ENCODE measurements at regions not wholly inside any gene's neighbourhood (a gene's known extent, or its start where the extent isn't known, plus 50 kb on each side); places are given as distances from the start of the nearest gene placed in this dataset.
"Not testable (repeated sequence)": the region's sequence is repeated elsewhere in the genome, so short reads cannot be mapped to it uniquely, and the experiment has no call there.

- no peak overlapping the region for H3K4me3 ChIP-seq (ENCODE audit: insufficient read depth, low read length, poor library complexity, severe bottlenecking)
- no peaks in the 10 kb centered on the region for H4K20me1 ChIP-seq (ENCODE audit: low read depth, low read length)
- H3K9ac ChIP-seq (ENCODE audit: low read length), result no peak overlapping the region
- H3K27me3 ChIP-seq (ENCODE audit: low read length), result no peaks in the 10 kb centered on the region
- H3K27ac ChIP-seq (ENCODE audit: low read depth, low read length), result no peak overlapping the region
- H3K4me2 ChIP-seq (ENCODE audit: low read depth, low read length, poor library complexity, severe bottlenecking), result no peak overlapping the region
- H3K9me3 ChIP-seq (ENCODE audit: insufficient read depth, low read length), result no peaks in the 10 kb centered on the region
- H3K36me3 ChIP-seq (ENCODE audit: low read length), result no peaks in the 10 kb centered on the region
- no peak overlapping the region for H2AFZ ChIP-seq (ENCODE audit: low read depth, low read length, severe bottlenecking)
- H3F3A ChIP-seq (ENCODE audit: insufficient read depth), result no peaks in the 10 kb centered on the region
- H3K79me2 ChIP-seq (ENCODE audit: insufficient read depth, low read length), result no peaks in the 10 kb centered on the region
- no peak for TF ChIP-seq EZH2phosphoT487 (conservative IDR thresholded peaks at IDR 0.05; ENCODE audit: low read length)
- TF ChIP-seq, protein P1, sequence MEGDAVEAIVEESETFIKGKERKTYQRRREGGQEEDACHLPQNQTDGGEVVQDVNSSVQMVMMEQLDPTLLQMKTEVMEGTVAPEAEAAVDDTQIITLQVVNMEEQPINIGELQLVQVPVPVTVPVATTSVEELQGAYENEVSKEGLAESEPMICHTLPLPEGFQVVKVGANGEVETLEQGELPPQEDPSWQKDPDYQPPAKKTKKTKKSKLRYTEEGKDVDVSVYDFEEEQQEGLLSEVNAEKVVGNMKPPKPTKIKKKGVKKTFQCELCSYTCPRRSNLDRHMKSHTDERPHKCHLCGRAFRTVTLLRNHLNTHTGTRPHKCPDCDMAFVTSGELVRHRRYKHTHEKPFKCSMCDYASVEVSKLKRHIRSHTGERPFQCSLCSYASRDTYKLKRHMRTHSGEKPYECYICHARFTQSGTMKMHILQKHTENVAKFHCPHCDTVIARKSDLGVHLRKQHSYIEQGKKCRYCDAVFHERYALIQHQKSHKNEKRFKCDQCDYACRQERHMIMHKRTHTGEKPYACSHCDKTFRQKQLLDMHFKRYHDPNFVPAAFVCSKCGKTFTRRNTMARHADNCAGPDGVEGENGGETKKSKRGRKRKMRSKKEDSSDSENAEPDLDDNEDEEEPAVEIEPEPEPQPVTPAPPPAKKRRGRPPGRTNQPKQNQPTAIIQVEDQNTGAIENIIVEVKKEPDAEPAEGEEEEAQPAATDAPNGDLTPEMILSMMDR (IDR thresholded peaks at IDR 0.05; ENCODE audit: insufficient read depth, low read length, poor library complexity, severe bottlenecking), result no peak
- H3K9me2 ChIP-seq (replicated peaks; ENCODE audit: insufficient read depth, low read length), result no peaks in the 10 kb centered on the region
These were observed 589.2 kb downstream of the PRR16 start for GRCh38 chr5:121053055-121053985.

DNA sequence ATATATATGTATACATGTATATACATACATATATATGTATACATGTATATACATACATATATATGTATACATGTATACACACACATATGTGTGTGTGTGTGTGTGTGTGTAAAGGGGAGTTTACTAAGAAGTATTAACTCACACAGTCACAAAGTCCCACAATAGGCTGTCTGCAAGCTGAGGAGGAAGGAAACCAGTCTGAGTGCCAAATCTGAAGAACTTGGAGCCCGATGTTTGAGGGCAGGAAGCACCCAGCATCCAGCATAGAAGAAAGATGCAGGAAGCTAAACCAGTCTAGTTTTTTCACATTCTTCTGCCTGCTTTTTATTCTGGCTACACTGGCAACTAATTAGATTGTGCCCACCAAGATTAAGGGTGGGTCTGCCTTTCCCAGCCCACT is 591.5 kb downstream of the PRR16 start:
- no peak overlapping the region for H3K9ac ChIP-seq (ENCODE audit: low read length)
- no peaks in the 10 kb centered on the region for H3K9me3 ChIP-seq (ENCODE audit: insufficient read depth, low read length)
- H3K4me2 ChIP-seq (ENCODE audit: low read depth, low read length, poor library complexity, severe bottlenecking), result no peak overlapping the region
- H3K27ac ChIP-seq (ENCODE audit: low read depth, low read length), result no peak overlapping the region
- H3K9me2 ChIP-seq (replicated peaks; ENCODE audit: insufficient read depth, low read length), result no peaks in the 10 kb centered on the region
- H3F3A ChIP-seq (ENCODE audit: insufficient read depth), result no peaks in the 10 kb centered on the region
- no peaks in the 10 kb centered on the region for H3K79me2 ChIP-seq (ENCODE audit: insufficient read depth, low read length)
- no peaks in the 10 kb centered on the region for H4K20me1 ChIP-seq (ENCODE audit: low read depth, low read length)
- H2AFZ ChIP-seq (ENCODE audit: low read depth, low read length, severe bottlenecking), result no peak overlapping the region
- no peaks in the 10 kb centered on the region for H3K27me3 ChIP-seq (ENCODE audit: low read length)
- H3K36me3 ChIP-seq (ENCODE audit: low read length), result no peaks in the 10 kb centered on the region
- no peak for TF ChIP-seq EZH2phosphoT487 (conservative IDR thresholded peaks at IDR 0.05; ENCODE audit: low read length)
- TF ChIP-seq, protein P1 (IDR thresholded peaks at IDR 0.05; ENCODE audit: insufficient read depth, low read length, poor library complexity, severe bottlenecking), result no peak
- no peak overlapping the region for H3K4me3 ChIP-seq (ENCODE audit: insufficient read depth, low read length, poor library complexity, severe bottlenecking)

DNA sequence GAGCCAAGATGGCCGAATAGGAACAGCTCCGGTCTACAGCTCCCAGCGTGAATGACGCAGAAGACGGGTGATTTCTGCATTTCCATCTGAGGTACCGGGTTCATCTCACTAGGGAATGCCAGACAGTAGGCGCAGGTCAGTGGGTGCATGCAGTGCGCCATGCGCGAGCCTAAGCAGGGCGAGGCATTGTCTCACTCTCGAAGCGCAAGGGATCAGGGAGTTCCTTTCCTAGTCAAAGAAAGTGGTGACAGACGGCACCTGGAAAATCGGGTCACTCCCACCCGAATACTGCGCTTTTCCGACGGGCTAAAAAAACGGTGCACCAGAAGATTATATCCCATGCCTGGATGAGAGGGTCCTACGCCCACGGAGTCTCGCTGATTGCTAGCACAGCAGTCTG is 600.1 kb downstream of the PRR16 start:
- not testable (repeated sequence) for H3K9me2 ChIP-seq (replicated peaks; ENCODE audit: insufficient read depth, low read length); H3K79me2 ChIP-seq (ENCODE audit: insufficient read depth, low read length); H3K4me2 ChIP-seq (ENCODE audit: low read depth, low read length, poor library complexity, severe bottlenecking); H3F3A ChIP-seq (ENCODE audit: insufficient read depth); H3K27ac ChIP-seq (ENCODE audit: low read depth, low read length); H3K9ac ChIP-seq (ENCODE audit: low read length); H3K36me3 ChIP-seq (ENCODE audit: low read length); H3K4me3 ChIP-seq (ENCODE audit: insufficient read depth, low read length, poor library complexity, severe bottlenecking); H3K9me3 ChIP-seq (ENCODE audit: insufficient read depth, low read length); H2AFZ ChIP-seq (ENCODE audit: low read depth, low read length, severe bottlenecking); H3K27me3 ChIP-seq (ENCODE audit: low read length); H4K20me1 ChIP-seq (ENCODE audit: low read depth, low read length)

GRCh38 chr5:121086671-121087070 is 622.6 kb downstream of the PRR16 start:
- Histone ChIP-seq H3F3A (ENCODE audit: insufficient read depth) (no peaks in the 10 kb centered on the region), H3K4me3 (ENCODE audit: insufficient read depth, low read length, poor library complexity, severe bottlenecking) (no peak overlapping the region), H3K36me3 (ENCODE audit: low read length) (no peaks in the 10 kb centered on the region), H3K9me3 (ENCODE audit: insufficient read depth, low read length) (no peaks in the 10 kb centered on the region), H3K79me2 (ENCODE audit: insufficient read depth, low read length) (no peaks in the 10 kb centered on the region), H3K4me2 (ENCODE audit: low read depth, low read length, poor library complexity, severe bottlenecking) (no peak overlapping the region), H3K27me3 (ENCODE audit: low read length) (no peaks in the 10 kb centered on the region), H2AFZ (ENCODE audit: low read depth, low read length, severe bottlenecking) (no peak overlapping the region), H3K27ac (ENCODE audit: low read depth, low read length) (no peak overlapping the region), H3K9ac (ENCODE audit: low read length) (no peak overlapping the region), H4K20me1 (ENCODE audit: low read depth, low read length) (no peaks in the 10 kb centered on the region), H3K9me2 (replicated peaks; ENCODE audit: insufficient read depth, low read length) (no peaks in the 10 kb centered on the region)
- TF ChIP-seq EZH2phosphoT487 (conservative IDR thresholded peaks at IDR 0.05; ENCODE audit: low read length), result no peak
- TF ChIP-seq, protein P1 (IDR thresholded peaks at IDR 0.05; ENCODE audit: insufficient read depth, low read length, poor library complexity, severe bottlenecking), result no peak

All from SU-DHL-6 (cell line).